ENCODE measurements at regions not wholly inside any gene's neighbourhood (a gene's known extent, or its start where the extent isn't known, plus 50 kb on each side); places are given as distances from the start of the nearest gene placed in this dataset.

DNA sequence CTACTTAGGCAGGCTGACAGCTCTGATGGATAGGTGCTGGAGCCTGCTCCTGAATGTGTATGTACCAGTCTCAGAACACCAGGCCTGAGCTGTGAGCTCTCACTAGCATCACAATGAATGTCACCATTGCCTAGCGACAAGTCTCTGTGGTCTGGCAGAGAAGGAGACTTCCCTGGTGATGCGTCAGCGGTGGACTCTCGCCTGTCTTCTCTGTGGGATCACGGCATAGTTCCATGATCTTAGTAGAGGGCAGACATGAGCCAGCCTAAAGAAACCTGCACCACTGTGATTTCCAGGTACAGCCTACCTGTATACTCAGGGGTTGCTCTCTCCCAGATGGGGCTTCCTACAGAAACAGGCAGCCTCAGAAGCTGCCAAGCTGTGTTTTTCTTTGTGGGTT lies 699.2 kb upstream of the TSPY4 start:
- TF ChIP-seq EP300 (IDR thresholded peaks at IDR 0.05) (no peak), POLR2A (IDR thresholded peaks at IDR 0.05) (no peak)
- TF ChIP-seq, protein P1, sequence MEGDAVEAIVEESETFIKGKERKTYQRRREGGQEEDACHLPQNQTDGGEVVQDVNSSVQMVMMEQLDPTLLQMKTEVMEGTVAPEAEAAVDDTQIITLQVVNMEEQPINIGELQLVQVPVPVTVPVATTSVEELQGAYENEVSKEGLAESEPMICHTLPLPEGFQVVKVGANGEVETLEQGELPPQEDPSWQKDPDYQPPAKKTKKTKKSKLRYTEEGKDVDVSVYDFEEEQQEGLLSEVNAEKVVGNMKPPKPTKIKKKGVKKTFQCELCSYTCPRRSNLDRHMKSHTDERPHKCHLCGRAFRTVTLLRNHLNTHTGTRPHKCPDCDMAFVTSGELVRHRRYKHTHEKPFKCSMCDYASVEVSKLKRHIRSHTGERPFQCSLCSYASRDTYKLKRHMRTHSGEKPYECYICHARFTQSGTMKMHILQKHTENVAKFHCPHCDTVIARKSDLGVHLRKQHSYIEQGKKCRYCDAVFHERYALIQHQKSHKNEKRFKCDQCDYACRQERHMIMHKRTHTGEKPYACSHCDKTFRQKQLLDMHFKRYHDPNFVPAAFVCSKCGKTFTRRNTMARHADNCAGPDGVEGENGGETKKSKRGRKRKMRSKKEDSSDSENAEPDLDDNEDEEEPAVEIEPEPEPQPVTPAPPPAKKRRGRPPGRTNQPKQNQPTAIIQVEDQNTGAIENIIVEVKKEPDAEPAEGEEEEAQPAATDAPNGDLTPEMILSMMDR (IDR thresholded peaks at IDR 0.05) = no peak

Data from tibial nerve (tissue), 4 donors.